BJ (cell line): ENCODE measurements at regions not wholly inside any gene's neighbourhood (a gene's known extent, or its start where the extent isn't known, plus 50 kb on each side); places are given as distances from the start of the nearest gene placed in this dataset.

Source experiments
- CTCF ChIA-PET: fragments of 350-600 bp; formaldehyde crosslinking; extraction: SDS; loops from one replicate; lab custom pipeline; 2021; ENCODE audit warnings: antibody characterized with exemption, inconsistent platforms; lab: Yijun Ruan, JAX
- POLR2A ChIA-PET: fragments of 300-600 bp; sonication (Branson Sonifier 250); formaldehyde crosslinking; extraction: SDS; loops from one replicate; lab custom pipeline; 2021; ENCODE audit warnings: antibody characterized with exemption; lab: Charles Lee
- DNase-seq: peaks from one replicate; pipeline ENCODE4 v3.0.0-alpha.2; 2011; ENCODE audit warnings: low read depth
- H3K27me3 ChIP-seq: 2 replicates; pipeline ENCODE4 v1.6.0; 2011; ENCODE audit warnings: low read length; ENCODE audit not compliant: control insufficient read depth, insufficient read depth
- H3K36me3 ChIP-seq: 2 replicates; pipeline ENCODE4 v1.5.1; 2011; ENCODE audit warnings: low read length; ENCODE audit not compliant: control insufficient read depth, insufficient read depth
- H3K4me3 ChIP-seq: 2 replicates; pipeline ENCODE4 v1.5.1; 2011; ENCODE audit warnings: low read depth, mild to moderate bottlenecking, control low read depth, low read length
- CTCF ChIP-seq: IDR thresholded peaks from 2 replicates; pipeline ENCODE4 v1.5.1; 2011; ENCODE audit warnings: low read depth, mild to moderate bottlenecking, control low read depth, inconsistent platforms, low read length, moderate library complexity; ENCODE audit not compliant: insufficient read depth

DNA sequence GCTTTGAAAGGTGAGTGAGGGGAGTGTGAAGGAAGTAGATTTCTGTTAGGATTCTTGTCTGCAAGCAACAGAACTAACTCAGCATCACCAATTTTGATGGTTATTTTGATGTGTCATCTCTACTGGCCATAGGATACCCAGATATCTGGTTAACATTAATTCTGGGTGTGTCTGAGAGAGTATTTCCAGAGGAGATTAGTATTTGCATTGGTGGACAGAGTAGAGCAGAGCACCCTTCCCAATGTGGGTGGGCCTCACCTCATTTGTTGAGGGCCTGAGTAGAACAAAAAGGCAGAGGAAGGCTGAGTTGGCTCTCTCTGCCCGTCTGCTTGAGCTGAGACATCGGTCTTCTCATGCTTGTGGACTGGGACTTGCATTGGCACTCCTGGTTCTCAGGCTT, 121.8 kb upstream of the POU3F1 start:
- Histone ChIP-seq H3K27me3 (no peaks in the 10 kb centered on the region; the same call in 1 of the 2 replicates), H3K4me3 (no peak overlapping the region), H3K36me3 (no peaks in the 10 kb centered on the region)
- ChIA-PET CTCF (no interaction called here), POLR2A (no interaction called here)
- DNase-seq, result no peak
- no peak for TF ChIP-seq CTCF

GRCh38 chr1:38166461-38166860, 119.9 kb upstream of the POU3F1 start:
- TF ChIP-seq CTCF, result no peak
- ChIA-PET CTCF (interaction anchor here (1.3 kb wide), 1 partner anchor 8 kb away, joined by 3 read pairs; no protein-coding TSS in a partner anchor), POLR2A (no interaction called here)
- H3K4me3 ChIP-seq, result no peak overlapping the region
- H3K36me3 ChIP-seq, result no peaks in the 10 kb centered on the region
- no peak for DNase-seq
- H3K27me3 ChIP-seq, result no peaks in the 10 kb centered on the region; the same call in 1 of the 2 replicates

- no peak for TF ChIP-seq CTCF
- CTCF ChIA-PET, result no interaction called here
- H3K36me3 ChIP-seq, result no peaks in the 10 kb centered on the region
These were observed 107.3 kb upstream of the POU3F1 start for GRCh38 chr1:38153778-38154470.

GRCh38 chr1:38153066-38153777, 106.6 kb upstream of the POU3F1 start:
- ChIA-PET CTCF (no interaction called here), POLR2A (no interaction called here)
- H3K4me3 ChIP-seq, result no peak overlapping the region
- no peak for DNase-seq
- H3K27me3 ChIP-seq, result no peaks in the 10 kb centered on the region
- TF ChIP-seq CTCF, result no peak
- H3K36me3 ChIP-seq, result no peaks in the 10 kb centered on the region

More at GRCh38 chr1:38153778-38154470, 107.3 kb upstream of the POU3F1 start:
- DNase-seq, result no peak
- POLR2A ChIA-PET, result no interaction called here
- no peak overlapping the region for H3K4me3 ChIP-seq
- no peaks in the 10 kb centered on the region for H3K27me3 ChIP-seq

GRCh38 chr1:38152351-38153065, 105.9 kb upstream of the POU3F1 start:
- DNase-seq, result no peak
- Histone ChIP-seq H3K36me3 (no peaks in the 10 kb centered on the region), H3K27me3 (no peaks in the 10 kb centered on the region), H3K4me3 (no peak overlapping the region)
- no peak for TF ChIP-seq CTCF
- CTCF ChIA-PET, result interaction anchor here (1.1 kb wide), 1 partner anchor 14 kb away, joined by 3 read pairs; no protein-coding TSS in a partner anchor
- POLR2A ChIA-PET, result no interaction called here
